B cell (primary cell): ENCODE measurements at regions not wholly inside any gene's neighbourhood (a gene's known extent, or its start where the extent isn't known, plus 50 kb on each side); places are given as distances from the start of the nearest gene placed in this dataset.

Experiments used
- CTCF ChIP-seq: fragments of 200-600 bp; IDR thresholded peaks from one replicate; pipeline ENCODE4 v1.8.0; 2022; ENCODE audit warnings: antibody characterized with exemption, mild to moderate bottlenecking
- EZH2 ChIP-seq: IDR thresholded peaks from 2 replicates; pipeline ENCODE4 v1.6.1; 2012; ENCODE audit warnings: borderline replicate concordance, low read depth, mild to moderate bottlenecking, moderate library complexity, low read length; ENCODE audit not compliant: insufficient read depth, poor library complexity, severe bottlenecking

- no peak for TF ChIP-seq CTCF
- no peak for TF ChIP-seq EZH2
Observed at GRCh38 chr2:67487993-67488392, 90.9 kb downstream of the ETAA1 start.
